ENCODE measurements at regions not wholly inside any gene's neighbourhood (a gene's known extent, or its start where the extent isn't known, plus 50 kb on each side); places are given as distances from the start of the nearest gene placed in this dataset.

- ChIA-PET POLR2A (ENCODE audit: unreplicated experiment) (no interaction called here), CTCF (no interaction called here)
- no peaks in the 10 kb centered on the region for H3K36me3 ChIP-seq (ENCODE audit: low read depth, low read length)
- no peak for DNase-seq
- peaks cover 49% of the 10 kb centered on the region for H3K27me3 ChIP-seq (ENCODE audit: low read length)
- intact Hi-C loops (cut with micrococcal nuclease), result no loop called here
- TF ChIP-seq EZH2phosphoT487 (IDR thresholded peaks at IDR 0.05; ENCODE audit: borderline replicate concordance, low read length) (no peak), EZH2 (IDR thresholded peaks at IDR 0.05; ENCODE audit: low read length, unreplicated experiment) (no peak)
- TF ChIP-seq, protein P1, sequence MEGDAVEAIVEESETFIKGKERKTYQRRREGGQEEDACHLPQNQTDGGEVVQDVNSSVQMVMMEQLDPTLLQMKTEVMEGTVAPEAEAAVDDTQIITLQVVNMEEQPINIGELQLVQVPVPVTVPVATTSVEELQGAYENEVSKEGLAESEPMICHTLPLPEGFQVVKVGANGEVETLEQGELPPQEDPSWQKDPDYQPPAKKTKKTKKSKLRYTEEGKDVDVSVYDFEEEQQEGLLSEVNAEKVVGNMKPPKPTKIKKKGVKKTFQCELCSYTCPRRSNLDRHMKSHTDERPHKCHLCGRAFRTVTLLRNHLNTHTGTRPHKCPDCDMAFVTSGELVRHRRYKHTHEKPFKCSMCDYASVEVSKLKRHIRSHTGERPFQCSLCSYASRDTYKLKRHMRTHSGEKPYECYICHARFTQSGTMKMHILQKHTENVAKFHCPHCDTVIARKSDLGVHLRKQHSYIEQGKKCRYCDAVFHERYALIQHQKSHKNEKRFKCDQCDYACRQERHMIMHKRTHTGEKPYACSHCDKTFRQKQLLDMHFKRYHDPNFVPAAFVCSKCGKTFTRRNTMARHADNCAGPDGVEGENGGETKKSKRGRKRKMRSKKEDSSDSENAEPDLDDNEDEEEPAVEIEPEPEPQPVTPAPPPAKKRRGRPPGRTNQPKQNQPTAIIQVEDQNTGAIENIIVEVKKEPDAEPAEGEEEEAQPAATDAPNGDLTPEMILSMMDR (conservative IDR thresholded peaks at IDR 0.05; ENCODE audit: low read depth, low read length), result no peak
- BruUV-seq (replicated peaks), result no TSS peak
- no peaks in the 10 kb centered on the region for H3K9me3 ChIP-seq (ENCODE audit: low read length)
- no peaks in the 10 kb centered on the region for H4K20me1 ChIP-seq (ENCODE audit: low read length)
- H3K27ac ChIP-seq (ENCODE audit: low read length), result no peak overlapping the region
- H2AFZ ChIP-seq (ENCODE audit: low read length), result no peak overlapping the region
- H3K4me1 ChIP-seq (ENCODE audit: insufficient read depth, low read length), result no peaks in the 10 kb centered on the region
- no peak overlapping the region for H3K4me3 ChIP-seq (ENCODE audit: low read length)
- no peaks in the 10 kb centered on the region for H3K9me2 ChIP-seq (replicated peaks; ENCODE audit: low read length)
- no peak overlapping the region for H3K9ac ChIP-seq (ENCODE audit: low read length)
- H3K4me2 ChIP-seq (ENCODE audit: low read length), result no peak overlapping the region
- H3K79me2 ChIP-seq (ENCODE audit: low read length), result no peaks in the 10 kb centered on the region
- no peaks in the 10 kb centered on the region for H3F3A ChIP-seq (ENCODE audit: low read length, unreplicated experiment)
- ATAC-seq, result no peak
These were observed 417.7 kb upstream of the IRX4 start for GRCh38 chr5:2300421-2300820.

DNA sequence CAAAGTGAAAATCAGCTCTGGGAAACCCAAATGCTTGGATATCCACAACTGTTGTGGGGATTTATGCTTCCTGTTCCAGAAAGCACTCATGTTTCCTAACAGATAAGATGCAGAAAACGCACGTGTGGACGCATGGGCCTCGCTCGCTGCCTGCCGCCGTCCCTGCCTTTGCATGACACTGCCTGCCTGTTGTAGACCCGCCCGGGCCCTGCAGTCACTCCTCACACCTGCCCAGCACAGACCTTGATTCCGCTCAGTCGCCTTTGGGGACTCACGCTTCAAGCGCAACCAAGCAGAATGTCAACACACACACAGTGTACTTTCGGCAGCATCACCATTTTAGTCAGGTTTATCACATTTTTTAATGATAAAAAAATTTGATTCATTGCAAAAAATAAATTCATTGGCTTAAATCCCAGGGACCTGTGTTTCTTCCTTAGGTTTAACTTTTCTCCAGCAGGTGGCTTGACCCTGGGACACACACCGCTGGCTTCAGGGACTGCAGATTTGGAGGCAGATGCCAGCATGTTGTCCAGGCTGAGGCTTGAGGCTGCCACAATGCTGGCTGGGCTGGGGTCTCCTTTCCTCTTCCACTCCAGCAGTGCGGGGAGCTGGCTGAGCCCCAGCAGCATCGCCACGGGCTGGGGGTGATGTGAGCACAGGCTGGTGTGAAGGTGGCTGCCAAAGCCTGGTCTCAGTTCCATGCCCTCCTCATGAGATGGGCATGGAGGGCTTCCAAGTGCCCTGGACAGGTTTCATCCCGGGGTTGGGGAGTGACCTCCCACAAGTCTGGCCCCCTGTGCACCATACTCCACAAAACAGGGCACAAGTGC is 416.9 kb upstream of the IRX4 start:
- POLR2A ChIA-PET (ENCODE audit: unreplicated experiment), result no interaction called here
- ATAC-seq, result no peak

GRCh38 chr5:2298781-2299180 is 416.1 kb upstream of the IRX4 start:
- H3K79me2 ChIP-seq (ENCODE audit: low read length), result no peaks in the 10 kb centered on the region
- no peaks in the 10 kb centered on the region for H3K36me3 ChIP-seq (ENCODE audit: low read depth, low read length)
- DNase-seq, result no peak
- no peaks in the 10 kb centered on the region for H3K9me3 ChIP-seq (ENCODE audit: low read length)
- intact Hi-C loops (cut with micrococcal nuclease), result no loop called here
- no peak overlapping the region for H3K4me3 ChIP-seq (ENCODE audit: low read length)
- BruUV-seq (replicated peaks), result no TSS peak
- H4K20me1 ChIP-seq (ENCODE audit: low read length), result no peaks in the 10 kb centered on the region
- no peaks in the 10 kb centered on the region for H3K4me1 ChIP-seq (ENCODE audit: insufficient read depth, low read length)
- H2AFZ ChIP-seq (ENCODE audit: low read length), result no peak overlapping the region
- H3K27ac ChIP-seq (ENCODE audit: low read length), result no peak overlapping the region
- H3K4me2 ChIP-seq (ENCODE audit: low read length), result no peak overlapping the region
- POLR2A ChIA-PET (ENCODE audit: unreplicated experiment), result no interaction called here
- no peak for ATAC-seq
- H3K9me2 ChIP-seq (replicated peaks; ENCODE audit: low read length), result no peaks in the 10 kb centered on the region
- CTCF ChIA-PET, result no interaction called here
- H3K27me3 ChIP-seq (ENCODE audit: low read length), result peaks cover 36% of the 10 kb centered on the region
- TF ChIP-seq, protein P1 (conservative IDR thresholded peaks at IDR 0.05; ENCODE audit: low read depth, low read length), result no peak
- TF ChIP-seq EZH2 (IDR thresholded peaks at IDR 0.05; ENCODE audit: low read length, unreplicated experiment) (no peak), EZH2phosphoT487 (IDR thresholded peaks at IDR 0.05; ENCODE audit: borderline replicate concordance, low read length) (no peak)
- no peaks in the 10 kb centered on the region for H3F3A ChIP-seq (ENCODE audit: low read length, unreplicated experiment)
- H3K9ac ChIP-seq (ENCODE audit: low read length), result no peak overlapping the region

More for the DNA sequence above, 416.9 kb upstream of the IRX4 start:
- no peaks in the 10 kb centered on the region for H3F3A ChIP-seq (ENCODE audit: low read length, unreplicated experiment)
- H3K9me2 ChIP-seq (replicated peaks; ENCODE audit: low read length), result no peaks in the 10 kb centered on the region
- TF ChIP-seq EZH2phosphoT487 (IDR thresholded peaks at IDR 0.05; ENCODE audit: borderline replicate concordance, low read length), result no peak
- intact Hi-C loops (cut with micrococcal nuclease), result no loop called here
- no peak for DNase-seq
- no peaks in the 10 kb centered on the region for H4K20me1 ChIP-seq (ENCODE audit: low read length)
- no peaks in the 10 kb centered on the region for H3K4me1 ChIP-seq (ENCODE audit: insufficient read depth, low read length)
- no peak overlapping the region for H3K9ac ChIP-seq (ENCODE audit: low read length)
- no peak overlapping the region for H3K4me3 ChIP-seq (ENCODE audit: low read length)
- H3K79me2 ChIP-seq (ENCODE audit: low read length), result no peaks in the 10 kb centered on the region
- H3K36me3 ChIP-seq (ENCODE audit: low read depth, low read length), result no peaks in the 10 kb centered on the region
- H3K9me3 ChIP-seq (ENCODE audit: low read length), result no peaks in the 10 kb centered on the region
- H3K27ac ChIP-seq (ENCODE audit: low read length), result no peak overlapping the region
- BruUV-seq (replicated peaks), result no TSS peak
- no peak overlapping the region for H3K4me2 ChIP-seq (ENCODE audit: low read length)
- CTCF ChIA-PET, result no interaction called here
- H2AFZ ChIP-seq (ENCODE audit: low read length), result no peak overlapping the region
- H3K27me3 ChIP-seq (ENCODE audit: low read length), result peaks cover 41% of the 10 kb centered on the region
